ENCODE measurements at regions not wholly inside any gene's neighbourhood (a gene's known extent, or its start where the extent isn't known, plus 50 kb on each side); places are given as distances from the start of the nearest gene placed in this dataset.

- intact Hi-C loops (cut with micrococcal nuclease), result no loop called here
- ATAC-seq, result no peak
- Mint-ChIP-seq H3K36me3 (peaks cover 0 to 12% (median 3%) of the 10 kb centered on the region in 5 donors), H3K4me1 (no peaks in the 10 kb centered on the region), H3K27ac (no peak overlapping the region), H3K27me3 (peaks cover 0 to 9% (median 6%) of the 10 kb centered on the region in 5 donors), H3K9me3 (peaks cover 0 to 15% (median 4%) of the 10 kb centered on the region in 11 donors), H3K4me3 (no peak overlapping the region)
- no peaks in the 10 kb centered on the region for H3K36me3 ChIP-seq (ENCODE audit: control insufficient read depth in 2 of 3, insufficient read depth in 3 of 3, low read length in 3 of 3)
- no peak for DNase-seq
- no peak overlapping the region for H3K27ac ChIP-seq (ENCODE audit: low read depth, low read length)
- ChIA-PET CTCF (no interaction called here), POLR2A (no interaction called here)
- no peaks in the 10 kb centered on the region for H3K4me1 ChIP-seq (ENCODE audit: control insufficient read depth in 2 of 2, insufficient read depth in 2 of 2, low read length in 2 of 2)
- H3K4me3 ChIP-seq (ENCODE audit: low read length), result no peak overlapping the region
- H3K9me3 ChIP-seq (ENCODE audit: control insufficient read depth in 2 of 3, low read length in 3 of 3), result no peaks in the 10 kb centered on the region
- H3K27me3 ChIP-seq (ENCODE audit: control insufficient read depth in 2 of 2, insufficient read depth in 2 of 2, low read length in 2 of 2), result no peaks in the 10 kb centered on the region
Measured at GRCh38 chr6:16035488-16036080, 93.3 kb upstream of the MYLIP start.

- no peak overlapping the region for H3K4me3 ChIP-seq (ENCODE audit: low read length)
- peaks cover 0 to 10% (median 4%) of the 10 kb centered on the region in 5 donors for H3K27me3 Mint-ChIP-seq
- no peak overlapping the region for H3K27ac Mint-ChIP-seq
- no peaks in the 10 kb centered on the region for H3K4me1 Mint-ChIP-seq
- no peaks in the 10 kb centered on the region for H3K36me3 ChIP-seq (ENCODE audit: control insufficient read depth in 2 of 3, insufficient read depth in 3 of 3, low read length in 3 of 3)
- H3K36me3 Mint-ChIP-seq, result peaks cover 0 to 12% (median under 1%) of the 10 kb centered on the region in 5 donors
- no peaks in the 10 kb centered on the region for H3K4me1 ChIP-seq (ENCODE audit: control insufficient read depth in 2 of 2, insufficient read depth in 2 of 2, low read length in 2 of 2)
- intact Hi-C loops (cut with micrococcal nuclease), result no loop called here
- no peak for DNase-seq
- no peaks in the 10 kb centered on the region for H3K27me3 ChIP-seq (ENCODE audit: control insufficient read depth in 2 of 2, insufficient read depth in 2 of 2, low read length in 2 of 2)
- no peak overlapping the region for H3K27ac ChIP-seq (ENCODE audit: low read depth, low read length)
- ChIA-PET CTCF (no interaction called here), POLR2A (no interaction called here)
- peaks cover 0 to 8% (median 0%) of the 10 kb centered on the region in 11 donors for H3K9me3 Mint-ChIP-seq
- no peaks in the 10 kb centered on the region for H3K9me3 ChIP-seq (ENCODE audit: control insufficient read depth in 2 of 3, low read length in 3 of 3)
- H3K4me3 Mint-ChIP-seq, result no peak overlapping the region
- ATAC-seq, result no peak
Measured at GRCh38 chr6:16033214-16033613, 95.7 kb upstream of the MYLIP start.

- ChIA-PET POLR2A (no interaction called here), CTCF (no interaction called here)
- no peak overlapping the region for H3K4me3 ChIP-seq (ENCODE audit: low read length)
- no peak for ATAC-seq
- no peak overlapping the region for H3K27ac ChIP-seq (ENCODE audit: low read depth, low read length)
- no peak for DNase-seq
- no peak overlapping the region for H3K27ac Mint-ChIP-seq
- H3K9me3 Mint-ChIP-seq, result peaks cover 0 to 8% (median 0%) of the 10 kb centered on the region in 11 donors
- H3K27me3 ChIP-seq (ENCODE audit: control insufficient read depth in 2 of 2, insufficient read depth in 2 of 2, low read length in 2 of 2), result no peaks in the 10 kb centered on the region
- H3K9me3 ChIP-seq (ENCODE audit: control insufficient read depth in 2 of 3, low read length in 3 of 3), result no peaks in the 10 kb centered on the region
- H3K4me3 Mint-ChIP-seq, result no peak overlapping the region
- H3K36me3 ChIP-seq (ENCODE audit: control insufficient read depth in 2 of 3, insufficient read depth in 3 of 3, low read length in 3 of 3), result no peaks in the 10 kb centered on the region
- intact Hi-C loops (cut with micrococcal nuclease), result no loop called here
- no peaks in the 10 kb centered on the region for H3K4me1 Mint-ChIP-seq
- H3K27me3 Mint-ChIP-seq, result peaks cover 0 to 10% (median 4%) of the 10 kb centered on the region in 5 donors
- peaks cover 0 to 12% (median 0%) of the 10 kb centered on the region in 5 donors for H3K36me3 Mint-ChIP-seq
- no peaks in the 10 kb centered on the region for H3K4me1 ChIP-seq (ENCODE audit: control insufficient read depth in 2 of 2, insufficient read depth in 2 of 2, low read length in 2 of 2)
Measured at GRCh38 chr6:16031278-16031981, 97.5 kb upstream of the MYLIP start.

- intact Hi-C loops (cut with micrococcal nuclease), result no loop called here
Measured at GRCh38 chr6:16028966-16029365, 99.9 kb upstream of the MYLIP start.

GRCh38 chr6:16020259-16020658 lies 108.6 kb upstream of the MYLIP start:
- H3K36me3 Mint-ChIP-seq, result no peaks in the 10 kb centered on the region
- no peaks in the 10 kb centered on the region for H3K4me1 ChIP-seq (ENCODE audit: control insufficient read depth in 2 of 2, insufficient read depth in 2 of 2, low read length in 2 of 2)
- no peak overlapping the region for H3K4me3 Mint-ChIP-seq
- ATAC-seq (no peak), DNase-seq (no peak)
- no peak overlapping the region for H3K4me3 ChIP-seq (ENCODE audit: low read length)
- H3K27ac ChIP-seq (ENCODE audit: low read depth, low read length), result no peak overlapping the region
- peaks cover 0 to 6% (median 0%) of the 10 kb centered on the region in 11 donors for H3K9me3 Mint-ChIP-seq
- H3K4me1 Mint-ChIP-seq, result no peaks in the 10 kb centered on the region
- H3K36me3 ChIP-seq (ENCODE audit: control insufficient read depth in 2 of 3, insufficient read depth in 3 of 3, low read length in 3 of 3), result no peaks in the 10 kb centered on the region
- ChIA-PET CTCF (no interaction called here), POLR2A (no interaction called here)
- intact Hi-C loops (cut with micrococcal nuclease), result no loop called here
- H3K27me3 ChIP-seq (ENCODE audit: control insufficient read depth in 2 of 2, insufficient read depth in 2 of 2, low read length in 2 of 2), result no peaks in the 10 kb centered on the region
- no peak overlapping the region for H3K27ac Mint-ChIP-seq
- peaks cover 0 to 5% (median 4%) of the 10 kb centered on the region in 5 donors for H3K27me3 Mint-ChIP-seq
- H3K9me3 ChIP-seq (ENCODE audit: control insufficient read depth in 2 of 3, low read length in 3 of 3), result no peaks in the 10 kb centered on the region

More at GRCh38 chr6:16028966-16029365, 99.9 kb upstream of the MYLIP start:
- no peak overlapping the region for H3K4me3 Mint-ChIP-seq
- Histone ChIP-seq H3K27me3 (ENCODE audit: control insufficient read depth in 2 of 2, insufficient read depth in 2 of 2, low read length in 2 of 2) (no peaks in the 10 kb centered on the region), H3K4me1 (ENCODE audit: control insufficient read depth in 2 of 2, insufficient read depth in 2 of 2, low read length in 2 of 2) (no peaks in the 10 kb centered on the region), H3K4me3 (ENCODE audit: low read length) (no peak overlapping the region), H3K27ac (ENCODE audit: low read depth, low read length) (no peak overlapping the region), H3K36me3 (ENCODE audit: control insufficient read depth in 2 of 3, insufficient read depth in 3 of 3, low read length in 3 of 3) (no peaks in the 10 kb centered on the region), H3K9me3 (ENCODE audit: control insufficient read depth in 2 of 3, low read length in 3 of 3) (no peaks in the 10 kb centered on the region)
- ATAC-seq (no peak), DNase-seq (no peak)
- H3K36me3 Mint-ChIP-seq, result peaks cover 0 to 12% (median 0%) of the 10 kb centered on the region in 5 donors
- peaks cover 0 to 8% (median 0%) of the 10 kb centered on the region in 11 donors for H3K9me3 Mint-ChIP-seq
- no peak overlapping the region for H3K27ac Mint-ChIP-seq
- no peaks in the 10 kb centered on the region for H3K4me1 Mint-ChIP-seq
- H3K27me3 Mint-ChIP-seq, result peaks cover 0 to 8% (median under 1%) of the 10 kb centered on the region in 5 donors
- POLR2A ChIA-PET, result no interaction called here
- CTCF ChIA-PET, result no interaction called here

- intact Hi-C loops (cut with micrococcal nuclease), result no loop called here
- peaks cover 0 to 6% (median 4%) of the 10 kb centered on the region in 5 donors for H3K27me3 Mint-ChIP-seq
- POLR2A ChIA-PET, result no interaction called here
Measured at GRCh38 chr6:16019462-16019861, 109.4 kb upstream of the MYLIP start.

GRCh38 chr6:16018626-16019025 lies 110.3 kb upstream of the MYLIP start:
- Histone ChIP-seq H3K27ac (ENCODE audit: low read depth, low read length) (no peak overlapping the region), H3K27me3 (ENCODE audit: control insufficient read depth in 2 of 2, insufficient read depth in 2 of 2, low read length in 2 of 2) (no peaks in the 10 kb centered on the region), H3K4me3 (ENCODE audit: low read length) (no peak overlapping the region), H3K9me3 (ENCODE audit: control insufficient read depth in 2 of 3, low read length in 3 of 3) (no peaks in the 10 kb centered on the region), H3K4me1 (ENCODE audit: control insufficient read depth in 2 of 2, insufficient read depth in 2 of 2, low read length in 2 of 2) (no peaks in the 10 kb centered on the region), H3K36me3 (ENCODE audit: control insufficient read depth in 2 of 3, insufficient read depth in 3 of 3, low read length in 3 of 3) (no peaks in the 10 kb centered on the region)
- H3K9me3 Mint-ChIP-seq, result peaks cover 0 to 6% (median 2%) of the 10 kb centered on the region in 11 donors
- DNase-seq (no peak), ATAC-seq (no peak)
- intact Hi-C loops (cut with micrococcal nuclease), result no loop called here
- H3K4me1 Mint-ChIP-seq, result no peaks in the 10 kb centered on the region
- H3K36me3 Mint-ChIP-seq, result no peaks in the 10 kb centered on the region
- H3K27ac Mint-ChIP-seq, result no peak overlapping the region
- CTCF ChIA-PET, result no interaction called here
- POLR2A ChIA-PET, result no interaction called here
- peaks cover 0 to 6% (median 4%) of the 10 kb centered on the region in 5 donors for H3K27me3 Mint-ChIP-seq
- H3K4me3 Mint-ChIP-seq, result no peak overlapping the region

More at GRCh38 chr6:16019462-16019861, 109.4 kb upstream of the MYLIP start:
- H3K27ac Mint-ChIP-seq, result no peak overlapping the region
- DNase-seq, result no peak
- H3K4me3 Mint-ChIP-seq, result no peak overlapping the region
- ATAC-seq, result no peak
- Histone ChIP-seq H3K36me3 (ENCODE audit: control insufficient read depth in 2 of 3, insufficient read depth in 3 of 3, low read length in 3 of 3) (no peaks in the 10 kb centered on the region), H3K27me3 (ENCODE audit: control insufficient read depth in 2 of 2, insufficient read depth in 2 of 2, low read length in 2 of 2) (no peaks in the 10 kb centered on the region), H3K4me3 (ENCODE audit: low read length) (no peak overlapping the region), H3K4me1 (ENCODE audit: control insufficient read depth in 2 of 2, insufficient read depth in 2 of 2, low read length in 2 of 2) (no peaks in the 10 kb centered on the region), H3K9me3 (ENCODE audit: control insufficient read depth in 2 of 3, low read length in 3 of 3) (no peaks in the 10 kb centered on the region), H3K27ac (ENCODE audit: low read depth, low read length) (no peak overlapping the region)
- H3K36me3 Mint-ChIP-seq, result no peaks in the 10 kb centered on the region
- peaks cover 0 to 6% (median under 1%) of the 10 kb centered on the region in 11 donors for H3K9me3 Mint-ChIP-seq
- CTCF ChIA-PET, result no interaction called here
- H3K4me1 Mint-ChIP-seq, result no peaks in the 10 kb centered on the region
